Osteoblast (primary cell): ENCODE measurements at regions not wholly inside any gene's neighbourhood (a gene's known extent, or its start where the extent isn't known, plus 50 kb on each side); places are given as distances from the start of the nearest gene placed in this dataset.

Experiments
- DNase-seq: peaks from one replicate; pipeline ENCODE4 v3.0.0; 2011; ENCODE audit warnings: low spot score, mixed read lengths; ENCODE audit not compliant: insufficient read length; ENCODE audit errors: missing footprints
- H2AFZ ChIP-seq: 2 replicates; pipeline ENCODE4 v1.6.0; 2011; ENCODE audit warnings: mild to moderate bottlenecking, low read length
- H3K27ac ChIP-seq: 2 replicates; pipeline ENCODE4 v1.5.1; 2011; ENCODE audit warnings: mild to moderate bottlenecking, low read depth, low read length, moderate library complexity
- H3K27me3 ChIP-seq: 2 replicates; pipeline ENCODE4 v1.6.0; 2012; ENCODE audit warnings: mild to moderate bottlenecking, control low read depth, inconsistent platforms, low read length, moderate library complexity; ENCODE audit not compliant: insufficient read depth
- H3K36me3 ChIP-seq: 2 replicates; pipeline ENCODE4 v1.5.1; 2011; ENCODE audit warnings: mild to moderate bottlenecking, low read length, control low read depth, moderate library complexity; ENCODE audit not compliant: insufficient read depth
- H3K4me1 ChIP-seq: 2 replicates; pipeline ENCODE4 v1.5.1; 2011; ENCODE audit warnings: mild to moderate bottlenecking, low read length, control low read depth, moderate library complexity; ENCODE audit not compliant: insufficient read depth
- H3K4me2 ChIP-seq: 2 replicates; pipeline ENCODE4 v1.6.0; 2011; ENCODE audit warnings: mild to moderate bottlenecking, low read length; ENCODE audit not compliant: insufficient read depth
- H3K4me3 ChIP-seq: fragments of 200-600 bp; sonication (generic); 3 replicates; pipeline ENCODE4 v1.5.1; 2012; ENCODE audit warnings: mild to moderate bottlenecking, low read length, inconsistent platforms; ENCODE audit not compliant: insufficient read depth
- H3K79me2 ChIP-seq: 2 replicates; pipeline ENCODE4 v1.6.0; 2012; ENCODE audit warnings: mild to moderate bottlenecking, low read length, control low read depth, inconsistent platforms; ENCODE audit not compliant: insufficient read depth
- H3K9me3 ChIP-seq: 2 replicates; pipeline ENCODE4 v1.5.1; 2011; ENCODE audit warnings: low read depth, low read length, control low read depth
- H4K20me1 ChIP-seq: 2 replicates; pipeline ENCODE4 v1.6.0; 2012; ENCODE audit warnings: mild to moderate bottlenecking, low read length, control low read depth; ENCODE audit not compliant: insufficient read depth
- TF ChIP-seq, protein P1 (sequence below): IDR thresholded peaks from 2 replicates; pipeline ENCODE4 v1.5.1; 2011; ENCODE audit warnings: mild to moderate bottlenecking, low read depth, low read length, moderate library complexity; ENCODE audit errors: extremely low read depth

DNA sequence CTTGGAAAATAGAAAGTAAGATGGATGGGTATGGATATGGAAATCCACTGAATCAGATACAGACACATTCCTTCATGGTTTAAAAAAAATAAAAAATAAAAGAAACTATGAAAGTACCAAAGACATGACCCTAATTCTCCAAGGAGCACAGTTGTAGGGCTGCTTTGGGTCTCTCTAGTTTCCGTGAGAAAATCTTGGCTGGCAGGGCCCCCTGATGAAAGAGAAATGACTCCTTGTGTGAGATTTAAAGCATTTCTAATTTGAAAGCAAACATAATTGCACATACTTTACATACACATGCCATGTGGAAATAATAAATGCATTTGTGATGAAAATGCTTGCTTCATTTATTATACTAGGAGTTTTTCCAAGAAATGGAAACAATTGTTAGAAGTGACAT, 593.9 kb upstream of the BTBD3 start:
- Histone ChIP-seq H3K4me2 (no peak overlapping the region), H3K79me2 (no peaks in the 10 kb centered on the region), H3K9me3 (no peaks in the 10 kb centered on the region), H3K36me3 (no peaks in the 10 kb centered on the region), H4K20me1 (no peaks in the 10 kb centered on the region), H3K4me1 (no peaks in the 10 kb centered on the region), H3K27me3 (no peaks in the 10 kb centered on the region), H3K27ac (no peak overlapping the region), H2AFZ (no peak overlapping the region), H3K4me3 (no peak overlapping the region)
- DNase-seq, result no peak
- TF ChIP-seq, protein P1, sequence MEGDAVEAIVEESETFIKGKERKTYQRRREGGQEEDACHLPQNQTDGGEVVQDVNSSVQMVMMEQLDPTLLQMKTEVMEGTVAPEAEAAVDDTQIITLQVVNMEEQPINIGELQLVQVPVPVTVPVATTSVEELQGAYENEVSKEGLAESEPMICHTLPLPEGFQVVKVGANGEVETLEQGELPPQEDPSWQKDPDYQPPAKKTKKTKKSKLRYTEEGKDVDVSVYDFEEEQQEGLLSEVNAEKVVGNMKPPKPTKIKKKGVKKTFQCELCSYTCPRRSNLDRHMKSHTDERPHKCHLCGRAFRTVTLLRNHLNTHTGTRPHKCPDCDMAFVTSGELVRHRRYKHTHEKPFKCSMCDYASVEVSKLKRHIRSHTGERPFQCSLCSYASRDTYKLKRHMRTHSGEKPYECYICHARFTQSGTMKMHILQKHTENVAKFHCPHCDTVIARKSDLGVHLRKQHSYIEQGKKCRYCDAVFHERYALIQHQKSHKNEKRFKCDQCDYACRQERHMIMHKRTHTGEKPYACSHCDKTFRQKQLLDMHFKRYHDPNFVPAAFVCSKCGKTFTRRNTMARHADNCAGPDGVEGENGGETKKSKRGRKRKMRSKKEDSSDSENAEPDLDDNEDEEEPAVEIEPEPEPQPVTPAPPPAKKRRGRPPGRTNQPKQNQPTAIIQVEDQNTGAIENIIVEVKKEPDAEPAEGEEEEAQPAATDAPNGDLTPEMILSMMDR, result no peak

GRCh38 chr20:11324990-11325389, 592.7 kb upstream of the BTBD3 start:
- no peak overlapping the region for H2AFZ ChIP-seq
- H3K4me2 ChIP-seq, result no peak overlapping the region
- H3K79me2 ChIP-seq, result no peaks in the 10 kb centered on the region
- no peaks in the 10 kb centered on the region for H3K9me3 ChIP-seq
- H3K27ac ChIP-seq, result no peak overlapping the region
- no peaks in the 10 kb centered on the region for H3K27me3 ChIP-seq
- H3K4me1 ChIP-seq, result no peaks in the 10 kb centered on the region
- TF ChIP-seq, protein P1, result no peak
- no peaks in the 10 kb centered on the region for H3K36me3 ChIP-seq
- no peak overlapping the region for H3K4me3 ChIP-seq
- no peak for DNase-seq
- no peaks in the 10 kb centered on the region for H4K20me1 ChIP-seq

DNA sequence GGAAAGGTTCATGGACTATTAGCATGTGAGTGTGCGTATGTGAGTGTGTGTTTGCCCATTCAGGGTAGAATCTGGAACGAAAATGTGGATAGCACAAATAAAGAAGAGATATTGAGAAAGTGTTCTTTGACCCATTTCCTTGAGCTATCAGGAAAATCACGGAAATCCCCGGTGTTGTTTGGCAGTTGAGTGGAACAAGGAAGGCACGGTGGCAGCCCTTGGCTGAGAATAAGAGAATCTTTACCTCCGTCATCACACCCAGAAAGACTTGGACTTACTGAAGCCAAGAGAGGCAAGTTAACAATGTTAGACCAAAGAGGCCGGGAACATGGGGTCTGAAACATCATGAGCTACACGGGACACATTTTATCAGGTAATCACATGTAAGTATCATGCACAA, 588.9 kb upstream of the BTBD3 start:
- no peak overlapping the region for H3K27ac ChIP-seq

GRCh38 chr20:11329271-11329670, 588.4 kb upstream of the BTBD3 start:
- H4K20me1 ChIP-seq, result no peaks in the 10 kb centered on the region
- H3K4me2 ChIP-seq, result no peak overlapping the region
- H3K9me3 ChIP-seq, result no peaks in the 10 kb centered on the region
- TF ChIP-seq, protein P1, result no peak
- no peak overlapping the region for H3K27ac ChIP-seq
- H3K79me2 ChIP-seq, result no peaks in the 10 kb centered on the region
- H2AFZ ChIP-seq, result no peak overlapping the region
- H3K27me3 ChIP-seq, result no peaks in the 10 kb centered on the region
- no peak overlapping the region for H3K4me3 ChIP-seq
- DNase-seq, result no peak
- H3K36me3 ChIP-seq, result no peaks in the 10 kb centered on the region
- no peaks in the 10 kb centered on the region for H3K4me1 ChIP-seq

More for the DNA sequence above, 588.9 kb upstream of the BTBD3 start:
- Histone ChIP-seq H3K4me3 (no peak overlapping the region), H3K4me2 (no peak overlapping the region), H2AFZ (no peak overlapping the region), H3K4me1 (no peaks in the 10 kb centered on the region), H4K20me1 (no peaks in the 10 kb centered on the region), H3K36me3 (no peaks in the 10 kb centered on the region), H3K27me3 (no peaks in the 10 kb centered on the region), H3K9me3 (no peaks in the 10 kb centered on the region), H3K79me2 (no peaks in the 10 kb centered on the region)
- TF ChIP-seq, protein P1, result no peak
- no peak for DNase-seq
